ENCODE measurements at regions not wholly inside any gene's neighbourhood (a gene's known extent, or its start where the extent isn't known, plus 50 kb on each side); places are given as distances from the start of the nearest gene placed in this dataset.

GRCh38 chr3:110193074-110193473, 855.7 kb upstream of the DPPA4 start:
- TF ChIP-seq POLR2A (IDR thresholded peaks at IDR 0.05; ENCODE audit: low read length) (no peak), GATA1 (IDR thresholded peaks at IDR 0.05; ENCODE audit: low read depth, low read length) (no peak)

All from erythroblast (primary cell).